GM18517 (cell line): ENCODE measurements at regions not wholly inside any gene's neighbourhood (a gene's known extent, or its start where the extent isn't known, plus 50 kb on each side); places are given as distances from the start of the nearest gene placed in this dataset.
"Not testable (repeated sequence)": the region's sequence is repeated elsewhere in the genome, so short reads cannot be mapped to it uniquely, and the experiment has no call there.

Experiments used
- ATAC-seq: cut with Tn5 transposase; IDR thresholded peaks from one replicate; pipeline ENCODE4 v1.9.1; 2021; ENCODE audit warnings: mild to moderate bottlenecking, moderate library complexity; ENCODE audit not compliant: unreplicated experiment

GRCh38 chr17:27200476-27200875, 93.4 kb upstream of the WSB1 start:
- no peak for ATAC-seq

- ATAC-seq, result no peak
These were observed 90.7 kb upstream of the WSB1 start for GRCh38 chr17:27203241-27203640.

DNA sequence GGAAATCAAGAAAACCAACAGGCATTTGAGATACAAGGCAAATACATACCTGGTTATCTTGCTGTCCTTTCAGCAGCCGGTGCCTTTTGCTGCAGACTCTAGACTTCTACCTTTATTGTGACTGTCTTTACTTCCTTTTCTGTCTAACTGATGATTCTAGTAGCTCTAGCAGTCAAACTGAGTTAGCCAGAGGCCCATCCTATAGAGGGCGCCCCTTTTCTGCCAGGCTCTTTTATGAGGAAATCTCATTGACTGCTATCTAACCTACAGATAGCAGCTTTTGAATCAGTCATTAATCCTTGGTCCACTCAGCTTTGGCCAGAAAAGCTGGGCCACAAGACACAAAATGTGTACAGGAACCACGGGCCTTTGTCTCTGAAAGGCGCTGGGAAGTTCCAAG, 87.5 kb upstream of the WSB1 start:
- ATAC-seq, result no peak

GRCh38 chr17:27207073-27207513, 86.8 kb upstream of the WSB1 start:
- ATAC-seq, result no peak

DNA sequence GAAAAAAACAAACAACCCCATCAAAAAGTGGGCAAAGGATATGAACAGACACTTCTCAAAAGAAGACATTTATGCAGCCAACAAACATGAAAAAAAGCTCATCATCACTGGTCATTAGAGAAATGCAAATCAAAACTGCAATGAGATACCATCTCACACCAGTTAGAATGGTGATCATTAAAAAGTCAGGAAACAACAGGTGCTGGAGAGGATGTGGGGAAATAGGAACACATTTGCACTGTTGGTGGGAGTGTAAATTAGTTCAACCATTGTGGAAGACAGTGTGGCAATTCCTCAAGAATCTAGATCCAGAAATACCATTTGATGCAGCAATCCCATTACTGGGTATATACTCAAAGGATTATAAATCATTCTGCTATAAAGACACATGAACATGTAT, 85.5 kb upstream of the WSB1 start:
- ATAC-seq, result not testable (repeated sequence)

GRCh38 chr17:27209316-27209715, 84.6 kb upstream of the WSB1 start:
- no peak for ATAC-seq

DNA sequence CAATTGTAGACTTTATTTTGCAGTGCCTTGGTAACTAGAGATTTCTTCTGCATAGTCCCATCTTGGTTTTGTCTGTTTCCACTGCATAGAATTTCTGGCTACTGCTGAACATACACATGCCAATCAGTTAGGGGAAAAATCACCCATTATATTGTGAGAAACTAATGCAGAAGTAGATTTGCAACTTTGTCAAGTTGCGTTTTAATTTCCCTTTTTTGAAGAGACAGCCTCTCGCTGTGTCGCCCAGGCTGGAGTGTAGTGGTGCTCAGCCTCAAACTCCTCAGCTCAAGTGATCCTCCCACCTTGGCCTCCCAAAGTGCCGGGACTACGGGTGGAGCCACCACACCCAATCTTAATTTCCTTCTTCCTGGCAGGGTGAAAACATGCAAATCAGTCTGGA, 83.1 kb upstream of the WSB1 start:
- ATAC-seq, result not testable (repeated sequence)

GRCh38 chr17:27216836-27217235, 77.1 kb upstream of the WSB1 start:
- no peak for ATAC-seq

- ATAC-seq, result peak; percentile 72
These were observed 76.3 kb upstream of the WSB1 start for GRCh38 chr17:27217631-27218030.

- no peak for ATAC-seq
These were observed 75.9 kb upstream of the WSB1 start for GRCh38 chr17:27218041-27218440.

- ATAC-seq, result peak; percentile 55
These were observed 75.0 kb upstream of the WSB1 start for GRCh38 chr17:27218719-27219488.

DNA sequence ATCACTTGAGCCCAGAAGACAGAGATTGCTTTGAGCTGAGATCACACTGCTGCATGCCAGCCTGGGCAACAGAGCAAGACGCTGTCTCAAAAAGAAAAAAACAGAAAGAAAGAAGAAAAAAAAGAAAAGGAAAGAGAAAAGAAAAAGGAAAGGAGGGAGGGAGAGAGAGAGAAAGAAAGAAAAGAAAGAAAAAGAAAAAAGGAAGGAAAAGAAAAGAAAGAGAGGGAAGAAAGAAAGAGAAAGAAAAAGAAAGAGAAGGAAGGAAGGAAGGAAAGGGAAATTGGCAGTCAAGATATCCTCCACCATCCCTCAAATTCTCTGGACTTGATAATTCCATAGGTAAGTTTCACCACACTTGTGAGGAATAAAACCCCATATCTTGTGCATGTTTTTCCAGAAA, 71.4 kb upstream of the WSB1 start:
- no peak for ATAC-seq

GRCh38 chr17:27224526-27225315, 69.2 kb upstream of the WSB1 start:
- no peak for ATAC-seq

GRCh38 chr17:27226611-27227230, 67.2 kb upstream of the WSB1 start:
- no peak for ATAC-seq

GRCh38 chr17:27230996-27231395, 62.9 kb upstream of the WSB1 start:
- ATAC-seq, result no peak

DNA sequence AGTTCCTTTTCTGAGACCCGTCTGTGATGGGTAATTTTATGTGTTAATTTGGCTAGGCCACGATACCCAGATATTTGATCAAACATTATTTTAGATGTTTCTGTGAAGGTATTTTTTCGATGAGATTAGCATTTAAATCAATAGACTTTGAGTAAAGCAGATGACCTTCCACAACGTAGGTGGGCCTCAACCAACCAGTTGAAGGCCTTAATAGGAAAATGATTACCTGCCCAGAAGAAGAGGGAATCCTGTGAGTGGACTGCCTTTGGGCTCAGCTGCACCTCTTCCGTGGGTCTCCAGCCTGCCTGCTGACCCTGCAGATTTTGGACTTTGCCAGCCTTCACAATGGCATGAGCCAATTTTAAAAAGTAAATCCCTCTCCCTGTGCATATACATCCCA, 61.6 kb upstream of the WSB1 start:
- no peak for ATAC-seq

GRCh38 chr17:27233059-27233458, 60.9 kb upstream of the WSB1 start:
- ATAC-seq, result no peak

- no peak for ATAC-seq
These were observed 60.1 kb upstream of the WSB1 start for GRCh38 chr17:27233776-27234175.

GRCh38 chr17:27236717-27237315, 57.1 kb upstream of the WSB1 start:
- ATAC-seq, result no peak

- no peak for ATAC-seq
These were observed 56.0 kb upstream of the WSB1 start for GRCh38 chr17:27237890-27238289.

GRCh38 chr17:27239046-27239445, 54.9 kb upstream of the WSB1 start:
- ATAC-seq, result no peak
